Epithelial cell of esophagus (primary cell): ENCODE measurements at regions not wholly inside any gene's neighbourhood (a gene's known extent, or its start where the extent isn't known, plus 50 kb on each side); places are given as distances from the start of the nearest gene placed in this dataset.
A peak's percentile ranks its signal among the peaks of the same experiment; 100 is the strongest.

Source experiments
- DNase-seq: peaks from one replicate; pipeline ENCODE4 v3.0.0; 2010; ENCODE audit warnings: low read depth
- H3K4me3 ChIP-seq: 2 replicates; pipeline ENCODE4 v1.5.1; 2011; ENCODE audit warnings: mild to moderate bottlenecking, low read length, control low read depth
- CTCF ChIP-seq: IDR thresholded peaks from 2 replicates; pipeline ENCODE4 v1.5.1; 2011; ENCODE audit warnings: low read depth, mild to moderate bottlenecking, low read length, control low read depth, inconsistent platforms; ENCODE audit not compliant: insufficient read depth; ENCODE audit errors: missing control alignments

- H3K4me3 ChIP-seq = no peak overlapping the region
- TF ChIP-seq CTCF = no peak
- DNase-seq = no peak
These were observed 72.5 kb upstream of the TPK1 start for GRCh38 chr7:144908324-144908723.

GRCh38 chr7:144907577-144907976 lies 71.7 kb upstream of the TPK1 start:
- no peak overlapping the region for H3K4me3 ChIP-seq
- no peak for TF ChIP-seq CTCF
- DNase-seq = no peak

GRCh38 chr7:144903201-144903600 lies 67.3 kb upstream of the TPK1 start:
- TF ChIP-seq CTCF = no peak
- peak; percentile 69 for DNase-seq
- H3K4me3 ChIP-seq = no peak overlapping the region

- H3K4me3 ChIP-seq = no peak overlapping the region
- no peak for TF ChIP-seq CTCF
- no peak for DNase-seq
These were observed 56.9 kb upstream of the TPK1 start for GRCh38 chr7:144892761-144893160.
